ENCODE measurements at regions not wholly inside any gene's neighbourhood (a gene's known extent, or its start where the extent isn't known, plus 50 kb on each side); places are given as distances from the start of the nearest gene placed in this dataset.

- intact Hi-C loops (cut with DNase I), result no loop called here
- DNase-seq, result no peak
- no peak overlapping the region for H3K27ac ChIP-seq
- H3K9me3 ChIP-seq, result no peaks in the 10 kb centered on the region
- no peak overlapping the region for H3K4me3 ChIP-seq
- no peaks in the 10 kb centered on the region for H3K36me3 ChIP-seq
- 89 to 93% (median 92%) methylated on average over 6 of the region's 6 CpGs for WGBS, 3 donors
- TF ChIP-seq EP300 (IDR thresholded peaks at IDR 0.05), result no peak
- no peaks in the 10 kb centered on the region for H3K27me3 ChIP-seq
- H3K4me1 ChIP-seq (ENCODE audit: insufficient read depth), result peaks cover 2% of the 10 kb centered on the region
Observed at GRCh38 chr2:237178396-237178795, 92.7 kb downstream of the COPS8 start.

- no peaks in the 10 kb centered on the region for H3K36me3 ChIP-seq
- no peaks in the 10 kb centered on the region for H3K9me3 ChIP-seq
- no peaks in the 10 kb centered on the region for H3K27me3 ChIP-seq
- no peak for TF ChIP-seq EP300 (IDR thresholded peaks at IDR 0.05)
- TF ChIP-seq, protein P1, sequence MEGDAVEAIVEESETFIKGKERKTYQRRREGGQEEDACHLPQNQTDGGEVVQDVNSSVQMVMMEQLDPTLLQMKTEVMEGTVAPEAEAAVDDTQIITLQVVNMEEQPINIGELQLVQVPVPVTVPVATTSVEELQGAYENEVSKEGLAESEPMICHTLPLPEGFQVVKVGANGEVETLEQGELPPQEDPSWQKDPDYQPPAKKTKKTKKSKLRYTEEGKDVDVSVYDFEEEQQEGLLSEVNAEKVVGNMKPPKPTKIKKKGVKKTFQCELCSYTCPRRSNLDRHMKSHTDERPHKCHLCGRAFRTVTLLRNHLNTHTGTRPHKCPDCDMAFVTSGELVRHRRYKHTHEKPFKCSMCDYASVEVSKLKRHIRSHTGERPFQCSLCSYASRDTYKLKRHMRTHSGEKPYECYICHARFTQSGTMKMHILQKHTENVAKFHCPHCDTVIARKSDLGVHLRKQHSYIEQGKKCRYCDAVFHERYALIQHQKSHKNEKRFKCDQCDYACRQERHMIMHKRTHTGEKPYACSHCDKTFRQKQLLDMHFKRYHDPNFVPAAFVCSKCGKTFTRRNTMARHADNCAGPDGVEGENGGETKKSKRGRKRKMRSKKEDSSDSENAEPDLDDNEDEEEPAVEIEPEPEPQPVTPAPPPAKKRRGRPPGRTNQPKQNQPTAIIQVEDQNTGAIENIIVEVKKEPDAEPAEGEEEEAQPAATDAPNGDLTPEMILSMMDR (IDR thresholded peaks at IDR 0.05), result no peak
- no peak for TF ChIP-seq POLR2A (IDR thresholded peaks at IDR 0.05)
- 94 to 97% (median 96%) methylated on average over 5 of the region's 5 CpGs for WGBS, 3 donors
- no peak overlapping the region for H3K4me3 ChIP-seq
- peaks cover 2% of the 10 kb centered on the region for H3K4me1 ChIP-seq (ENCODE audit: insufficient read depth)
- DNase-seq, result peak in 1 of 5 donors; percentile 3
- intact Hi-C loops (cut with DNase I), result no loop called here
- no peak overlapping the region for H3K27ac ChIP-seq
Observed at GRCh38 chr2:237179161-237179560, 93.5 kb downstream of the COPS8 start.

DNA sequence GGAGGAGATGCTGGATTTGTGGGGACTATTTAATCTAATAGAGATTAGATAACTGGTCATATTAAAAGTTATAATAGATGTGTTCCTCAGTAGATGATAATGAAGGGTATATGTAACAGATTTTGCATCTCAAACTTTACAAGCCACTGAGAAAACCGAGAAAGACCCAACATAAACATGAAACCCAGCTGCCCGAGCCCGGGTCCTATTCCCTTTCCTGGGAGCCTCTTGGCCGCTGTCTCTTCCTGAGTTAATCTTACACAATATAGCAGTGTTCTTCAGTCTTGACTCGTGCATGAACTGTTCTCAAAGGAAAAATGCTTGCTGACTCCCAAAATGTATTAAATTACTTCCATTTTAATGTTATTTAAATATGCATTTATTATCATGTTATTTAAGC, 94.5 kb downstream of the COPS8 start:
- 64 to 80% (median 72%) methylated on average over 5 of the region's 5 CpGs for WGBS, 3 donors
- H3K9me3 ChIP-seq, result no peaks in the 10 kb centered on the region

DNA sequence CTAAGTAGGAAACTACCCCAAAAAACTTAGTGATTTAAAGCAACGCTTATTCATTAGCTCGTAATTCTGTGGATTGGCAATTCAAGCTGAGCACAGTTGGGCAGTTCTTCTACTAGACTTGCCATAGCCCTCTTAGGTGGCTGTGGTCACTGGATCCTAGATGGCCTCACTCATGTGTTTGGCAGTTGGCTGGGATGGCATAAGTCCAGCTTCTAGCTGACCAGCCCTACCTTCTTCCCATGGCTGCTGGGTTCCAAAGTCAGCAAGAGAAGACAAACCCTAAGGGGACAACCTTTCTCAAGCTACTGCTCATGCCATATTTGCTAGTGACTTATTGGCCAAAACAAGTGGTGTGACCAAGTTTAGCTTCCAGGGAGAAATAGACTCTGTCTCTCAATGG, 95.3 kb downstream of the COPS8 start:
- WGBS, 3 donors, result 90 to 100% (median 93%) methylated on average over 2 of the region's 2 CpGs

More for the DNA sequence above, 94.5 kb downstream of the COPS8 start:
- Histone ChIP-seq H3K27me3 (no peaks in the 10 kb centered on the region), H3K4me3 (no peak overlapping the region), H3K4me1 (ENCODE audit: insufficient read depth) (peaks cover 2% of the 10 kb centered on the region), H3K36me3 (no peaks in the 10 kb centered on the region), H3K27ac (no peak overlapping the region)
- TF ChIP-seq, protein P1 (IDR thresholded peaks at IDR 0.05), result no peak
- TF ChIP-seq POLR2A (IDR thresholded peaks at IDR 0.05) (no peak), EP300 (IDR thresholded peaks at IDR 0.05) (no peak)
- intact Hi-C loops (cut with DNase I), result no loop called here
- DNase-seq, result peak in 1 of 5 donors; percentile 10

DNA sequence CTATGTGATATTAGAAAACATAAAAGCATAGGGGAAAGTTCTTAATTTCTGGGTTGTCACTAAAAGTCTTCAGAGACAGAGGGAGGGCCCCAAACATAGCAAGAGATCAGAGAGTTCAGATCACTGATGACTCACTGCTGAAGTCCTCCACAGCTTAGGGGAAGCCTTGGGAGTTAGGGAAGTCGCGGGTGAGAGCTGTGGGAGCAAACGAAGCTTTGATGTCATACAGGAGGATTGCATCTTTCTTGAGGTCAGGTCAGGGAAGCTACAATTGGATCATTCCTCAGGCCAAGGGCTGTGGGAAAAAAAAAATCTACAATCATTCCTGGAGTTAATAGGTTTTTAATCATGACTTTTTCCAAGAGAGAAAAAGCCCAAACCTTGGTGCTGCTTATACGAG, 96.2 kb downstream of the COPS8 start:
- H3K36me3 ChIP-seq, result no peaks in the 10 kb centered on the region
- WGBS, 3 donors, result 8 to 23% (median 16%) methylated on average over 4 of the region's 4 CpGs
- peak in 3 of 5 donors; percentile 56 to 62 (median 61) for DNase-seq
- H3K4me1 ChIP-seq (ENCODE audit: insufficient read depth), result peaks cover 2% of the 10 kb centered on the region
- no peaks in the 10 kb centered on the region for H3K9me3 ChIP-seq
- intact Hi-C loops (cut with DNase I), result no loop called here
- TF ChIP-seq POLR2A (IDR thresholded peaks at IDR 0.05), result no peak
- TF ChIP-seq, protein P1 (IDR thresholded peaks at IDR 0.05), result no peak
- no peak for TF ChIP-seq EP300 (IDR thresholded peaks at IDR 0.05)
- H3K27me3 ChIP-seq, result no peaks in the 10 kb centered on the region
- H3K27ac ChIP-seq, result peak overlapping the region in 1 of 2 donors; percentile 4
- H3K4me3 ChIP-seq, result no peak overlapping the region

More for the DNA sequence above, 95.3 kb downstream of the COPS8 start:
- TF ChIP-seq POLR2A (IDR thresholded peaks at IDR 0.05) (no peak), EP300 (IDR thresholded peaks at IDR 0.05) (no peak)
- TF ChIP-seq, protein P1 (IDR thresholded peaks at IDR 0.05), result no peak
- Histone ChIP-seq H3K27ac (no peak overlapping the region), H3K27me3 (no peaks in the 10 kb centered on the region), H3K9me3 (no peaks in the 10 kb centered on the region), H3K36me3 (no peaks in the 10 kb centered on the region), H3K4me1 (ENCODE audit: insufficient read depth) (peaks cover 2% of the 10 kb centered on the region), H3K4me3 (no peak overlapping the region)
- intact Hi-C loops (cut with DNase I), result no loop called here
- peak in 1 of 5 donors; percentile 22 for DNase-seq

All from ovary (tissue), 7 donors.